HFF-Myc (cell line): ENCODE measurements at regions not wholly inside any gene's neighbourhood (a gene's known extent, or its start where the extent isn't known, plus 50 kb on each side); places are given as distances from the start of the nearest gene placed in this dataset.

ENCODE experiments used
- DNase-seq: peaks from one replicate; pipeline ENCODE4 v3.0.0-alpha.2; 2011; ENCODE audit warnings: low read depth; ENCODE audit errors: extremely low read depth
- H3K4me3 ChIP-seq: replicated peaks from 2 replicates; pipeline ENCODE4 v1.5.1; 2011; ENCODE audit warnings: low read depth, mild to moderate bottlenecking, control low read depth, low read length
- CTCF ChIP-seq: IDR thresholded peaks from 2 replicates; pipeline ENCODE4 v1.5.1; 2012; ENCODE audit warnings: mild to moderate bottlenecking, low read depth, low read length, control low read depth; ENCODE audit errors: missing control alignments

DNA sequence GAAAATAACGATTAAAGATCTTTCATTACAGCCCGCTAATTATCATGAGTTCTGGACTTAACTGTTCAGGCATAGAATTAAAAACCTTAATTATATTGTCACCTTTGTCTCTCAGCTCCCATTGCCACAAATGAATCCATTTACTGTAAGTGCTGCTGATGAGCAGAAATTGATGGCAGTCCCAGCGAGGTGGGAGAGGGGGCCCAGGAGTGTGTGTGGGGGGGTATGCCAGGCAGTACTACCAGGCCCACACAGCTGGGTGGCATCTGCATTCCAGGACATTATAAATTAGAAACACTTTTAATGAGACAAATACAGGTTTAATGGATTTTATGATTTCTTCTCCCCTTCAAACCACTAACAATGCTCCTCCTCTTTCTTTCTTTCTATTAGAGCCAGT, 196.0 kb downstream of the MELK start:
- no peak for DNase-seq
- no peak for TF ChIP-seq CTCF
- no peak overlapping the region for H3K4me3 ChIP-seq

- TF ChIP-seq CTCF, result no peak
- no peak for DNase-seq
- no peak overlapping the region for H3K4me3 ChIP-seq
Observed at GRCh38 chr9:36770025-36770424, 197.3 kb downstream of the MELK start.

- H3K4me3 ChIP-seq, result no peak overlapping the region
- TF ChIP-seq CTCF, result no peak
- no peak for DNase-seq
Observed at GRCh38 chr9:36772449-36773403, 200.0 kb downstream of the MELK start.

DNA sequence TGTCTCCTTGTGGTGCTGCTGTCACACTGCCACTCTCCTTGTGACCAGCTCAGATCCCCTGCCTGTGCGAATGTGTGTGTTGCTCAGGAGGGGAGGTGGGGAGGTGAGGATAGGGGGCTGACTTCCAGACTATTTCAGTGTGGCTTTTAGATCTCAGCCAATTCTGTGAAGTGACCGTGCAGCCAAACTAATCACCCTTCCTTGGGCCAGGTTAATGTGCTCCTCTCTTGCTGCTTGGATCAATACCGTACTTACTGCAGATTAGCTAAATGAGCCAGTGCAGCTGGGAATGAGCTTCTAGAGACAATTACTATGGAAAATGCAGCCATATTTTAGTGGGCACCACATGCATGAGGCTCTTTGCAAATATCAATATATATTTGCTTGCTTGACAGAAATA, 206.0 kb downstream of the MELK start:
- no peak for DNase-seq
- no peak for TF ChIP-seq CTCF
- no peak overlapping the region for H3K4me3 ChIP-seq

DNA sequence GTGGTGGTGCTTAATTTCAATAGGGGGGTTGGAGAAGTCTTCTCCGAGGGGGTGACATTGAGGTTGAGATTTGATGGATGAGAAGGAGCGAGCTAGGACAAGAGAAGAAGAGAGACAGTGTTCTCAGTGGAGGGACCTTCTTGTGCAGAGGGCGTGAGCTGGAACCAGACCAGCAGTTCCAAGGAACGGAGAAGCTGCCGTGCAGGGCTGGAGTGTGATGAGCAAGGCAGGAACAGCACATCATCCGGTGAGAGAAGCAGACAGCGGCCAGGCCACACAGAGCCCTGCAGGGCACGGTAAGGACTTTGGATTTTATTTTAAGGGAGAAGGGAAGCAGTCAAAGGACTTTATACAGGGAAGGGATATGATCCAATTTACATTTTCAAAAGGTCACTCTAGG, 206.9 kb downstream of the MELK start:
- no peak for TF ChIP-seq CTCF
- no peak for DNase-seq
- H3K4me3 ChIP-seq, result no peak overlapping the region

- no peak for TF ChIP-seq CTCF
- no peak for DNase-seq
- no peak overlapping the region for H3K4me3 ChIP-seq
Observed at GRCh38 chr9:36780186-36780585, 207.5 kb downstream of the MELK start.
